PFSK-1 (cell line): ENCODE measurements at regions not wholly inside any gene's neighbourhood (a gene's known extent, or its start where the extent isn't known, plus 50 kb on each side); places are given as distances from the start of the nearest gene placed in this dataset.

Source experiments
- FOXP2 ChIP-seq: optimal IDR thresholded peaks from 2 replicates; pipeline ENCODE3; 2011; ENCODE audit warnings: borderline replicate concordance, control low read depth, inconsistent platforms; ENCODE audit not compliant: insufficient read depth; ENCODE audit errors: extremely low read length, extremely low read depth
- POLR2AphosphoS5 ChIP-seq: IDR thresholded peaks from 2 replicates; pipeline ENCODE4 v1.6.1; 2012; ENCODE audit warnings: low read depth, mild to moderate bottlenecking, control low read depth, low read length, moderate library complexity

DNA sequence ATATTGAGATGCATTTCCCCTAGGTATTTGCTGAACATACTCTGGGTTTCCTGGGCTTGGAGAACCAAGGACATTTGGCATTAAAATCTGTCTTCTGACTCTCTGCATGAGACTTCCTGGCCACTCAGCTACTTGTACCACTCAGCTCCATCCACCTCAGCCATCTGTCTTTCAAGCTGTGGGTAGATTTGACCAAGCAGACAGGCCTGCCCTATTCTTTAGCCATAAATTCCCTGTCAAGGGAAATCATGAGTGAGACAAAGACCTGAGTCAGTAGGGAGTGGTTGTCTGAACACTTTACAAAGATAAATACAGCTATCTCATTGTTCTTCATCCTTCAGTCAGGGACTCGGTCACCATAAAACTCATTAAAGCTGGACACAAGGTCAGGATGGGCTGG lies 399.1 kb downstream of the GPAM start:
- no peak for TF ChIP-seq POLR2AphosphoS5
- no peak for TF ChIP-seq FOXP2
